MM.1S (cell line): ENCODE measurements at regions not wholly inside any gene's neighbourhood (a gene's known extent, or its start where the extent isn't known, plus 50 kb on each side); places are given as distances from the start of the nearest gene placed in this dataset.

Source experiments
- DNase-seq: peaks from one replicate; pipeline ENCODE4 v3.0.0-alpha.2; 2015
- H2AFZ ChIP-seq: fragments of 300-600 bp; sonication (generic); 2 replicates; pipeline ENCODE4 v1.6.0; 2016; ENCODE audit warnings: antibody characterized with exemption, low read length
- H3F3A ChIP-seq: fragments of 300-600 bp; sonication (generic); 2 replicates; pipeline ENCODE4 v1.6.1; 2016; ENCODE audit warnings: mild to moderate bottlenecking, antibody characterized with exemption, low read length, moderate library complexity, mixed read lengths; ENCODE audit not compliant: insufficient read depth
- H3K27ac ChIP-seq: fragments of 300-600 bp; sonication (generic); 2 replicates; pipeline ENCODE4 v1.5.1; 2016; ENCODE audit warnings: mild to moderate bottlenecking, low read length
- H3K27me3 ChIP-seq: fragments of 300-600 bp; sonication (generic); replicated peaks from 2 replicates; pipeline ENCODE4 v1.6.0; 2016; ENCODE audit warnings: low read length; ENCODE audit not compliant: insufficient read depth
- H3K36me3 ChIP-seq: fragments of 300-600 bp; sonication (generic); replicated peaks from 2 replicates; pipeline ENCODE4 v1.6.1; 2016; ENCODE audit warnings: mild to moderate bottlenecking, low read length, mixed read lengths; ENCODE audit not compliant: insufficient read depth
- H3K4me1 ChIP-seq: fragments of 300-600 bp; sonication (generic); 2 replicates; pipeline ENCODE4 v1.6.1; 2016; ENCODE audit warnings: low read length, mixed read lengths
- H3K4me2 ChIP-seq: fragments of 300-600 bp; sonication (generic); 2 replicates; pipeline ENCODE4 v1.6.0; 2016; ENCODE audit warnings: low read depth, low read length
- H3K4me3 ChIP-seq: fragments of 300-600 bp; sonication (generic); 2 replicates; pipeline ENCODE4 v1.5.1; 2016; ENCODE audit warnings: low read length, mixed read lengths
- H3K79me2 ChIP-seq: fragments of 300-600 bp; sonication (generic); 2 replicates; pipeline ENCODE4 v1.6.1; 2016; ENCODE audit warnings: mixed run types, low read length, mixed read lengths
- H3K9ac ChIP-seq: fragments of 300-600 bp; sonication (generic); 2 replicates; pipeline ENCODE4 v1.6.1; 2016; ENCODE audit warnings: low read length, mixed read lengths
- H3K9me2 ChIP-seq: fragments of 300-600 bp; sonication (generic); replicated peaks from 2 replicates; pipeline ENCODE4 v1.6.1; 2016; ENCODE audit warnings: mild to moderate bottlenecking, low read length, mixed read lengths; ENCODE audit not compliant: insufficient read depth
- H3K9me3 ChIP-seq: fragments of 300-600 bp; sonication (generic); replicated peaks from 2 replicates; pipeline ENCODE4 v1.6.1; 2016; ENCODE audit warnings: mild to moderate bottlenecking, low read length, mixed read lengths; ENCODE audit not compliant: insufficient read depth
- H4K20me1 ChIP-seq: fragments of 300-600 bp; sonication (generic); 2 replicates; pipeline ENCODE4 v1.6.1; 2016; ENCODE audit warnings: mild to moderate bottlenecking, low read length, moderate library complexity, mixed read lengths; ENCODE audit not compliant: insufficient read depth
- CTCF ChIP-seq: fragments of 300-600 bp; sonication (generic); IDR thresholded peaks from 2 replicates; pipeline ENCODE4 v1.5.1; 2016; ENCODE audit warnings: antibody characterized with exemption, low read length, mixed read lengths
- EZH2 ChIP-seq: fragments of 300-600 bp; sonication (generic); optimal IDR thresholded peaks from 2 replicates; pipeline ENCODE3; 2017; ENCODE audit warnings: low read depth, mild to moderate bottlenecking, antibody characterized with exemption, low read length, mixed read lengths
- EZH2phosphoT487 ChIP-seq: fragments of 300-600 bp; sonication (generic); IDR thresholded peaks from 2 replicates; pipeline ENCODE4 v1.6.1; 2018; ENCODE audit warnings: antibody characterized with exemption, low read length

DNA sequence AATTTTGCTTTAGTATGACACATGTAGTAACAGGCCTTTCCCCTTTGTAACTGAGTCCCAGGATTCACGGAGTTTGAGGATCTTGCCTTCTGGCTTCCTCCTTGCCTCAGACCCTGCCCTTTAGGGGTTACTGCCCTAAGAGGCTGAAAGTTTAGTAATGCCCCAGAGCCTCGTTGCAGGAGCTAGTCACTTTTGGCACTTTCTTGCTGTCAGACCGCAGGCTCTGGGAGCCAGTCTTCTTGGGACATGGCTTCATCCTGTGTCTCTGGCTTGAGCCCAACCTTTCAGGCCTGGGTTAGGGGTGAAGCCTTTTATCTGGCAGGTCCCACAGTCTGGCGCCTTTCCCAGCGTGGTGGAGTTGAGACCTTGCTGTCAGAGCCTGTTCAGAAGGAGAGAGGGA, 185.6 kb upstream of the DMRT1 start:
- no peaks in the 10 kb centered on the region for H3K9me2 ChIP-seq
- H3K4me2 ChIP-seq = no peak overlapping the region
- no peak for TF ChIP-seq EZH2
- no peak for TF ChIP-seq CTCF
- no peak for DNase-seq
- H4K20me1 ChIP-seq = no peaks in the 10 kb centered on the region
- H3F3A ChIP-seq = peaks cover 19% of the 10 kb centered on the region
- no peak overlapping the region for H3K4me3 ChIP-seq
- no peaks in the 10 kb centered on the region for H3K9me3 ChIP-seq
- H3K9ac ChIP-seq = no peak overlapping the region
- no peak overlapping the region for H3K27ac ChIP-seq
- H3K27me3 ChIP-seq = no peaks in the 10 kb centered on the region
- no peak overlapping the region for H2AFZ ChIP-seq
- peaks cover 41% of the 10 kb centered on the region for H3K4me1 ChIP-seq
- H3K79me2 ChIP-seq = 0 out of 2 replicates have a peak, but pooled peaks cover 8% of the 10 kb centered on the region
- no peaks in the 10 kb centered on the region for H3K36me3 ChIP-seq

DNA sequence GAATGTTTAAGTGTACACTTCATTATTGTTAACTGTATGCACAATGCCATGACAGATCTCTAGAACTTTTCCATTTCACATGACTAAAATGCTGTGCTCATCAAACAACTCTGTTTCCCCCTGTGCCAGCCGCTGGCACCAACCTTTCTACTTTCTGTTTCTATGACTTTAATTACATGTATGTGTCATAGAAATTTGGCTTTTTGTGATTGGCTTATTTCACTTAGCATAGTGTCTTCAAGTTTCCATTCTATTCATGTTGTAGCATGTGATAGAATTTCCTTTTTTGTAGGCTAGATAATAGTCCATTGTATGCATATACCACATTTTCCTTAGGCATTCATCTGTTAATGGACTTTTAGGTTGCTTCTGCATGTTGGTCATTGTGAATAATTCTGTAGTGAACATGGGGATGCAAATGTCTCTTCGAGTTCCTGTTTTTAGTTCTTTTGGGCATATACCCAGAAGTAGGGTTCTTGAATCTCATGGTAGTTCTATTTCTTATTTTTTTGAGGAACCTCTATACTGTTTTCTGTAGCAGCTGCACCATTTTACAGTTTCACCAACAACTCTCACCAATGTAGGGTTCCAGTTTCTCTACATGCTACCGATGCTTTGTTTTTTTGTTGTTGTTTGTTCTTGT, 184.4 kb upstream of the DMRT1 start:
- no peaks in the 10 kb centered on the region for H3K27me3 ChIP-seq
- no peak for DNase-seq
- no peak overlapping the region for H3K4me3 ChIP-seq
- no peak for TF ChIP-seq EZH2phosphoT487
- no peak for TF ChIP-seq CTCF
- TF ChIP-seq EZH2 = no peak
- H3K27ac ChIP-seq = no peak overlapping the region
- H3K4me2 ChIP-seq = no peak overlapping the region
- peaks cover 19% of the 10 kb centered on the region for H3F3A ChIP-seq
- H3K4me1 ChIP-seq = peaks cover 42% of the 10 kb centered on the region
- H2AFZ ChIP-seq = no peak overlapping the region
- no peaks in the 10 kb centered on the region for H3K9me2 ChIP-seq
- no peaks in the 10 kb centered on the region for H4K20me1 ChIP-seq
- no peaks in the 10 kb centered on the region for H3K9me3 ChIP-seq
- H3K79me2 ChIP-seq = 0 out of 2 replicates have a peak, but pooled peaks cover 4% of the 10 kb centered on the region
- H3K36me3 ChIP-seq = no peaks in the 10 kb centered on the region
- no peak overlapping the region for H3K9ac ChIP-seq

DNA sequence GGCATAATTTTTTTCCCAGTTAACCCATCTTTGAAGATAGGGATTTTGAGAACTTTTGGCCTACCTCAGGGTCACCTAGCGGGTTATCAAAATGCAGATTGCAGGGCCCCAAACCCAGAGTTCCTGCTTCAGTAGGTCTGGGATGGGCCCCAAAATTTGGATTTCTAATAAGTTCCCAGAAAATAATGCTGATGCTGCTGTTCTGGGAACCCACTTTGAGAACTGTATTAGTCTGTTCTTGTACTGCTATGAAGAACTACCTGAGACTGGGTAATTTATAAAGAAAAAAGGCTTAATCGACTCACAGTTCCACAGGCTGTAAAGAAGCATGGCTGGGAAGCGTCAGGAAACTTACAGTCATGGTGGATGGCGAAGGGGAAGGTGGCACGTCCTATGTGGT, 182.2 kb upstream of the DMRT1 start:
- Histone ChIP-seq H3K9me2 (no peaks in the 10 kb centered on the region), H3F3A (no peaks in the 10 kb centered on the region), H3K9me3 (no peaks in the 10 kb centered on the region), H3K27ac (no peak overlapping the region), H3K9ac (no peak overlapping the region), H3K4me1 (peaks cover 22% of the 10 kb centered on the region), H3K27me3 (no peaks in the 10 kb centered on the region), H3K79me2 (0 out of 2 replicates have a peak, but pooled peaks cover 4% of the 10 kb centered on the region), H3K36me3 (no peaks in the 10 kb centered on the region), H2AFZ (no peak overlapping the region), H3K4me2 (no peak overlapping the region), H4K20me1 (no peaks in the 10 kb centered on the region), H3K4me3 (no peak overlapping the region)
- DNase-seq = no peak
- TF ChIP-seq EZH2 (no peak), CTCF (no peak)
